Sciatic nerve (tissue), 2 donors: ENCODE measurements at regions not wholly inside any gene's neighbourhood (a gene's known extent, or its start where the extent isn't known, plus 50 kb on each side); places are given as distances from the start of the nearest gene placed in this dataset.
"Not testable (repeated sequence)": the region's sequence is repeated elsewhere in the genome, so short reads cannot be mapped to it uniquely, and the experiment has no call there.

Source experiments
- ATAC-seq: fragments of 200-7000 bp; cut with Tn5 transposase; one replicate; pipeline ENCODE4 v1.9.1; 2020; ENCODE audit warnings: mild to moderate bottlenecking, moderate library complexity
- DNase-seq: peaks from one replicate; pipeline ENCODE4 v3.0.0-alpha.2; 2020; ENCODE audit warnings: low spot score
- intact Hi-C: fragments of 100-400 bp; cut with DNase I; formaldehyde crosslinking; loops from one replicate; pipeline ENCODE4 v1.14.2; 2022
- donor health status: DM: no; HTN: no; CAD: no.
- donor health status: DM: no; HTN: no; CAD: no.

GRCh38 chr3:3509665-3510064 lies 289.6 kb upstream of the LRRN1 start:
- no peak for DNase-seq
- no peak for ATAC-seq
- intact Hi-C loops: no loop called here

GRCh38 chr3:3504686-3505085 lies 294.5 kb upstream of the LRRN1 start:
- ATAC-seq (no peak), DNase-seq (no peak)
- intact Hi-C loops: no loop called here

- ATAC-seq: no peak
- DNase-seq: no peak
- intact Hi-C loops: no loop called here
Measured at GRCh38 chr3:3503411-3503810, 295.8 kb upstream of the LRRN1 start.

- intact Hi-C loops: no loop called here
Measured at GRCh38 chr3:3499987-3500386, 299.2 kb upstream of the LRRN1 start.

GRCh38 chr3:3499012-3499562 lies 300.1 kb upstream of the LRRN1 start:
- intact Hi-C loops: no loop called here
- ATAC-seq (no peak), DNase-seq (no peak)

More at GRCh38 chr3:3499987-3500386, 299.2 kb upstream of the LRRN1 start:
- ATAC-seq (no peak), DNase-seq (no peak)

- ATAC-seq (no peak), DNase-seq (no peak)
- intact Hi-C loops: no loop called here
Measured at GRCh38 chr3:3495611-3496010, 303.6 kb upstream of the LRRN1 start.

- intact Hi-C loops: no loop called here
- DNase-seq (no peak), ATAC-seq (no peak)
Measured at GRCh38 chr3:3476669-3477068, 297.2 kb upstream of the CRBN start.

GRCh38 chr3:3468596-3468995 lies 289.1 kb upstream of the CRBN start:
- ATAC-seq: no peak
- no peak for DNase-seq
- intact Hi-C loops: no loop called here

GRCh38 chr3:3464131-3464530 lies 284.6 kb upstream of the CRBN start:
- DNase-seq (no peak), ATAC-seq (no peak)
- intact Hi-C loops: no loop called here

GRCh38 chr3:3461317-3461716 lies 281.8 kb upstream of the CRBN start:
- ATAC-seq (no peak), DNase-seq (no peak)
- intact Hi-C loops: no loop called here

- no peak for ATAC-seq
- no peak for DNase-seq
- intact Hi-C loops: no loop called here
Measured at GRCh38 chr3:3448468-3448867, 269.0 kb upstream of the CRBN start.

GRCh38 chr3:3447641-3448040 lies 268.1 kb upstream of the CRBN start:
- DNase-seq (no peak), ATAC-seq (no peak)
- intact Hi-C loops: no loop called here

GRCh38 chr3:3446251-3446650 lies 266.8 kb upstream of the CRBN start:
- ATAC-seq (no peak), DNase-seq (no peak)
- intact Hi-C loops: no loop called here

GRCh38 chr3:3443482-3443881 lies 264.0 kb upstream of the CRBN start:
- ATAC-seq: no peak
- intact Hi-C loops: no loop called here

GRCh38 chr3:3433711-3434110 lies 254.2 kb upstream of the CRBN start:
- ATAC-seq (no peak), DNase-seq (no peak)

More at GRCh38 chr3:3443482-3443881, 264.0 kb upstream of the CRBN start:
- DNase-seq: no peak

GRCh38 chr3:3429841-3430240 lies 250.3 kb upstream of the CRBN start:
- ATAC-seq: no peak
- DNase-seq: no peak
- intact Hi-C loops: no loop called here

More at GRCh38 chr3:3433711-3434110, 254.2 kb upstream of the CRBN start:
- intact Hi-C loops: no loop called here

- intact Hi-C loops, DNase-seq, ATAC-seq: not testable (repeated sequence)
Measured at GRCh38 chr3:3407707-3408106, 228.2 kb upstream of the CRBN start.

GRCh38 chr3:3405131-3405530 lies 225.6 kb upstream of the CRBN start:
- ATAC-seq (no peak), DNase-seq (no peak)
- intact Hi-C loops: no loop called here

GRCh38 chr3:3403700-3404099 lies 224.2 kb upstream of the CRBN start:
- DNase-seq: no peak
- no peak for ATAC-seq
- intact Hi-C loops: no loop called here

GRCh38 chr3:3392946-3393345 lies 213.5 kb upstream of the CRBN start:
- ATAC-seq (no peak), DNase-seq (no peak)
- intact Hi-C loops: no loop called here

- ATAC-seq: no peak
- intact Hi-C loops: no loop called here
- DNase-seq: no peak
Measured at GRCh38 chr3:3383461-3383860, 204.0 kb upstream of the CRBN start.
